ENCODE measurements at regions not wholly inside any gene's neighbourhood (a gene's known extent, or its start where the extent isn't known, plus 50 kb on each side); places are given as distances from the start of the nearest gene placed in this dataset.
"Not testable (repeated sequence)": the region's sequence is repeated elsewhere in the genome, so short reads cannot be mapped to it uniquely, and the experiment has no call there.

DNA sequence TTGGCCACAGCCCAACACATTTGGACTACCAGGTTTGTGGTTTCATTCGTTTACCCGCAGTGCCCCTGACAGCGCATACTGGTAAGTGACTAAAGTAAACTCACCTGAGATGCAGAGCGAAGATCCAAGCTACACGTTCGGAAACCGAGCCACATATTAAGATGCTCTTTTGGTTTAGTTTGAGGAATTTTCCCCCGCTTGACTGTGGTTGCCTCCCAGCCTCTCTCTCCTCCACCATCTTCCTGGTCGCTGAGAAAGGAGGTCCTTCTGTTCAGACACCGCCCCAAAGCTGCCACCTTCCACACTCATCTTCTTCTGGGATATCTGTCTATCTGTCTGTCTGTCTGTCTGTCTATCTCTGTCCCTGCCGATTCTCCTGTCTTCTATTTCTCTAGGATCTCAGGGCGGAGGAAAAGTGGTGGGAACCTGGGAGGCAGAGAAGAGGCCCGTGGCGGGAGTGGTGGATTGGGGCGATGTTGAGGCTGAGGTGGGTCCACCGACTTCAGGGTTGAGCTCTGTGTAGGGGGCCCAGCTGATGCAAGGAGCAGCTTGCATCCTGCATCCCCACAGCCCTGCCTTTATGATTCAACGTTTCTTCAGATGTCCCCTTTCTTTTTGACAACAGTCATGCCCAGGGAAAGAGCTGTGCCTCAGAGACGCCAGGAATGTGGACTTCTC, 196.9 kb upstream of the ZNF184 start:
- no peak for DNase-seq (ENCODE audit: low read depth)

DNA sequence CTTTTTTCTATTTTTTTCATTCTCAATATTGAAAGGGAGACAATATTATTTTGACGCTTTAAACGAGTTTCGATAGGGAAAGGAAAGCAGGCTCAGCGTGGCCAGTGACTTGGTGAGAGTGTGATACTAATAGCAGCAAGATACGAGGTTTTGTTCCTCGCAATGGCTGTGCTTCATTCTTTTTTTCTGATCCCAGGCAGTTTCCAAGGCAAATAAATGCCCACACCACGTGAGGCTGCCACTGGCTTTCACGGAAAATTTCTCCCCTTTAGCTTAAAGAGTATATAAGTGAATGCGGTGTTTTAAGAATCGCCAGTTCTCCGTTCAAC, 196.4 kb upstream of the ZNF184 start:
- DNase-seq (ENCODE audit: low read depth) = no peak

DNA sequence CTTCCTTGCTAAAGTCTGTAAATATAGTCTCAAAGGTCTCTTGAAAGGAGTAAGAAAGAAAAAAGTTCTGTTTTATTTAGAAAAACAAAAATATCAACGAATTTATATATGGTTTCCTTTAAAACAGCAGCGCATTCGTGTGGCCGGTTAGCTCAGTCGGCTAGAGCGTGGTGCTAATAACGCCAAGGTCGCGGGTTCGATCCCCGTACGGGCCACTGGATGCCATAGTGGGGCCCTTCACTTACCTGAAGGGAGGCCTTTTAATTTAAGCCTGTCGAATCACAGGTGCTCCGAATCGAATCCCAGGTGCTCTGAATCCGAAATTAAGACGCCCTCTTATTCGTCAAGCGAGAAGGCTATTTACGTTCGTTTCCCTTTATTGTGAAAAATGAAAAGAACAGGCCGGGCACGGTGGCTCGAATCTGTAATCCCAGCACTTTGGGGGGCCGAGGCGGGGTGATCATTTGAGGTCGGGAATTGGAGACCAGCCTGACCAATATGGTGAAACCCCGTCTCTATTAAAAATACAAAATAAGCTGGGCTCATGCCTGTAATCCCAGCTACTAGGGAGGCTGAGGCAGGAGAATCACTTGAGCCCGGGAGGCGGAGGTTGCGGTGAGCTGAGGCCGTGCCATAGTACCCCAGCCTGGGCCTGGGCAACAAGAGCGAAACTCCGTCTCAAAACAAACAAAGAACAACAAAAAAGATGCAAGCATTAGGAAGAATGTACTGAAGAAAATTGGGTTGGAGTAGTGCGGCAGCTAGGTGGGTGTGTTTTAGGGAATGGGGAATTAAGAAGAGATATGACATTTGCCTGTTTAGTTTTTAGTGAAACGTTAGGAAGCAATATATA, 195.8 kb upstream of the ZNF184 start:
- no peak for DNase-seq (ENCODE audit: low read depth)

DNA sequence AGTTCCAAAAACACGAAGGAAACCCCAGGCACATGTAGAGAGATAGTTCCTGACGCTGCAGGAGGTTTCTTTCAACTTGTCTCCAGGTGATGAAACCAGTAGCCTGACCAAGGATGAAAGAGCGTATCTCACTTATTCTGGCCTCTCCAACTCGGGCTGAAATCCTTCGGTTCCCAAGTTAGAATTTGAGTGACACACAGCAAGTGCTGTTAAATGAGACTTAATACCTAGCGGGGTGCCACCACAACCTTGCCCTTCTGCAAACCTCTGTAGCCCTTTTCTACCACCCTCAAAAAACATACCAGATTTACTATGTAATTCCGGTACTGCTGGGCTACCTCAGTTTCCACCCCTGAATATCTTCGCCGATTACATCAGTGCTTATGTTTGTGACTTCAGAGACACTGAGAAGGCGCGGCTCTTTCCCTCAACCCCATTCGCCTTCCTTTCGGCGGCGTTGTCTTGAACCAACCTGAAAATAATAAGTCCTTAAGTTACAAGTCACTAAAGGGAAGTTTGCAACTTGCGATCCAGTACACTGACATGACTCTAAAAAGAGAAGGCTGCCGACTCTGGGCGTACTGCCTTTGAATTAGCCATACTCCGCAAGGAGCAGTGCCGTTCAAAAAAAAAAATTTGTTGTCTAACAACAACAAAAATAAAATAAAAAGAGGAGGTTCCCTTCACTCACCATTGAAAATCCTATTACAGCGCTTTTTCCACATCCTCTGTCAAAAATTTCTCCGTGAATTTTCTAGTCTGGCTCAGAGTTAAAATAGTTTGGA, 194.9 kb upstream of the ZNF184 start:
- DNase-seq (ENCODE audit: low read depth) = no peak

DNA sequence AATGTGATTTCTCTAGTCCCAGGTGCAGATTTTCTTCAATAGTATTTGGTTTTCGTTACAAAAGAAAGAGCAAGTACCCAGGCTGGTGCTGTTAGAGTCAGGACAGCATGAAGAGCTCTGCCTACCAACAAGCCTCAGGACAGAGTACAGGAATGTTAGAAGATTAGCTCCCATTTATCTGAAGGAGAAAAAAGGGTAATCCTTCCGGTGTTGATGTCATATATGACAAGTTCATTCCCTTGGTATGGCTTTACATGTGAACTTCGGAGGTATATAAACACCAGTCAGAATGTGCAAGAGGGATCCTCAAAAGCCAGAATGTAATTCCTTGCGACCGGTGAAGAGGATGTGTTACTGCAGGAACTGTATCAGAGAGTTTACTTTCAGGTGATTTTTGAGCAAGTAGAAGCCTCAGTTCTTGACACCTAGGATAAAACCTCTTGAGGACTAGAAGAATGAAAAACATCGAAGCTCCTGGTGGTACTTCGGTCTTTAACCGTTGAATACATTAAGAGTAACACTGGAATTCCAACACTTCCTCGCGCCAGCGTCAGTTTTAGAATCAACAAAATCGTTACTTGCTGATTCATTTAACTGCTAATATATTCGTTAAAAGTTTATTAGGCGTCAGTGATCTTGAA, 194.2 kb upstream of the ZNF184 start:
- no peak for DNase-seq (ENCODE audit: low read depth)

DNA sequence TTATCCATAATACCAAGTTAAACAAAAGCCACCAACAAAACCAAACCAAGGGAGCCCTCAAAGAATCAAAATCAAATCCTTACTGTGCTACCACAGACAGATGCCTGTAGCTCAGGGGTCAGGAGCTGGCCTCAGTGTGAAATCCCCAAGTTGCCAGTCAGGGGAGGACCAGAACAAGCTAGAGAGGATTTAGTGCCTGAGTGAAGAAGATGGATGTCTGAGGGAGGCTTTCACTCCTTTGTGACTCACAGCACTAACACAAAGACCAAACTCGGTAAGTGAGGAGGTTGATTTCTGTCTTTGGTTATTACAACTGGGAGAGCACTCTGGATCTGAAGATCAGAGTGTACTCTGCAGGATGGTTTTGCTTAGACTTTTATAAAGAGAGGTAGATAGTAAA, 189.9 kb upstream of the ZNF184 start:
- no peak for DNase-seq (ENCODE audit: low read depth)

DNA sequence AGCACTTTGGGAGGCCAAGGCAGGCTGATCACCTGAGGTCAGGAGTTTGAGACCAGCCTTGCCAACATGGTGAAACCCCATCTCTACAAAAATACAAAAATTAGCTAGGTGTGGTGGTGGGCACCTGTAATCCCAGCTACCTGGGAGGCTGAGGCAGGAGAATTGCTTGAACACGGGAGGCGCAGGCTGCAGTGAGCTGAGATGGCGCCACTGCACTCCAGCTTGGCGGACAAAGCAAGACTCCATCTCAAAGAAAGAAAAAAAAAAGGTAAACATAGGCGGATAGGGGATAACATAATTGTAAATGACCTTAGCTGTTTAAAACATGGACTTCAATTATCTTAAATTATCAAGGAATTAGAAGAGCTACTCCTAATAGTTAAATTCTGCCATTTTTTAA, 189.3 kb upstream of the ZNF184 start:
- DNase-seq (ENCODE audit: low read depth) = not testable (repeated sequence)

DNA sequence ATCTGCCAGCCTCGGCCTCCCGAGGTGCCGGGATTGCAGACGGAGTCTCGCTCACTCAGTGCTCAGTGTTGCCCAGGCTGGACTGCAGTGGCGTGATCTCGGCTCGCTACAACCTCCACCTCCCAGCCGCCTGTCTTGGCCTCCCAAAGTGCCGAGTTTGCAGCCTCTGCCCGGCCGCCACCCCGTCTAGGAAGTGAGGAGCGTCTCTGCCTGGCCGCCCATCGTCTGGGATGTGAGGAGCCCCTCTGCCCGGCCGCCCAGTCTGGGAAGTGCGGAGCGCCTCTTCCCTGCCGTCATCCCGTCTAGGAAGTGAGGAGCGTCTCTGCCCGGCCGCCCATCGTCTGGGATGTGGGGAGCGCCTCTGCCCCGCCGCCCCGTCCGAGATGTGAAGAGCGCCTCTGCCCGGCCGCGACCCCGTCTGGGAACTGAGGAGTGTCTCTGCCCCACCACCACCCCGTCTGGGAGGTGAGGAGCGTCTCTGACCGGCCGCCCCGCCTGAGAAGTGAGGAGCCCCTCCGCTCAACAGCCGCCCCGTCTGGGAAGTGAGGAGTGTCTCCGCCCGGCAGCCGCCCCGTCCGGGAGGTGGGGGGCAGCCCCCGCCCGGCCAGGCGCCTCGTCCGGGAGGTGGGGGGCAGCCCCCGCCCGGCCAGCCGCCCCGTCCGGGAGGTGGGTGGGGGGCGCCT, 180.4 kb upstream of the ZNF184 start:
- not testable (repeated sequence) for DNase-seq (ENCODE audit: low read depth)

DNA sequence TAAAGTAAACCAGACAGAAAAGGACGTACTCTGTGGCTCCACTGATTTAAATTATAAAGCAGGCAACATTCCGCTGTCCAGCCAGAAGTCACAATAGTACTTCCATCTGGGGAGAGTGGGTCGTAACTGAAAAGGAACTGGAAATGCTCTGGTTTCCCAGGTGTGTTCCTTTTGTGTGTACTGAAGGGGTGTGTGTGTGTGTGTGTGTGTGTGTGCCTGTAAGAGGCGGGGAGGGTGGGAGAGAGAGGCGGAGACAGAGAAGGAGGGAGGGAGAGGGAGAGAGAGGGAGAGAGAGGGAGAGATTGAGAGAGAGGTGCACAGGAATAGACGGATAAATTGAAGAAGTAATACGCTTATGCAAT, 178.4 kb upstream of the ZNF184 start:
- no peak for DNase-seq (ENCODE audit: low read depth)

DNA sequence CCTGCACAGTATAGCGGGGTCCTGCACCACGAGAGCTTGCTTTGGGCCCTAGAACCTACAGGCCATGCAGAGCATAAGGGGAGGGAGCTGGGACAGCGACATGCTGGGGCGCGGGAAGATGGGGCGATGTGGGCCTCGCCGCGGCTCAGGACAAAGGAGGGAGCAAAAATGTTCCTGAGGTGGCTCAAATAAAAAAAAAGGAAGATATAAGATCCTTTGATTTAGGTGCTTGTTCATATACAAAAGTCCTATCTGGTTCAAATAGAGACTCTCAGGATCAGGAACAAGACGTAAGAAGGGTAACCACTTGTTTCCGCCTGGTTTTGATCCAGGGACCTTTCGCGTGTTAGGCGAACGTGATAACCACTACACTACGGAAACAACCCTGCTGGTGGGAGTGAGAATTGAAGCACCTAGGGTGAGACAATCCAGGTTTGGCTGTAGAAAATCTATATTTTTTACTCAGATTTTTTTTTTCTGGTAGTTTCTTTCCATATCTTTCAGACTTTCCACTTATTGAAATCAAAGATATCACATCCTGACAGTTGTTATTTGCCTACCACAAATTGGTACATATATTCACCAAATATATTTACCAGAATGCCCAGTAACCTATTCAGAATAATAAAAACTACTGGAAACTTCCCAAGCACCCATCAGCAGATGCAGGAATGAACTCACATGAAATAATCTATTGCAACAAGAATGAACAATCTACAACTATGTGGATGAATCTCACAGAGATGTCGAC, 177.9 kb upstream of the ZNF184 start:
- DNase-seq (ENCODE audit: low read depth) = no peak

DNA sequence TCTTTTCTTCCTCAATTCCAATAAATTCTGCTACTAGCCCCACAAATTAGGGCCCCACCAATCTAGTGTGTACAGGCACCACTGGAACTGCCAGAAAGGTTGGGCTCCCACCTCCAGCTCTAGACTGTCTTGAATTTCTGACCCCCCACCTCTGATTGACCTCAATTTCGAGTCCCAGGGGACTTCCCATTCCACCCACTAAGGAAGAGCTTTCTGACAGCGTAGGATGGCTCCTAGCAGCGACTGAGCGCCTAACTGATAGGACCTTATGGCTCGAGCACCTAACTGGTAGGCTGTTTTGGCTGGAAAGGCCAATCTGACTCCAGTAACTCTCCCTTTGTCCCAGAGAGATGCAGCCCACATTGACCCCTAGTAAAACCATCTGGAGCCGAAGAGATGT, 171.6 kb upstream of the ZNF184 start:
- no peak for DNase-seq (ENCODE audit: low read depth)

DNA sequence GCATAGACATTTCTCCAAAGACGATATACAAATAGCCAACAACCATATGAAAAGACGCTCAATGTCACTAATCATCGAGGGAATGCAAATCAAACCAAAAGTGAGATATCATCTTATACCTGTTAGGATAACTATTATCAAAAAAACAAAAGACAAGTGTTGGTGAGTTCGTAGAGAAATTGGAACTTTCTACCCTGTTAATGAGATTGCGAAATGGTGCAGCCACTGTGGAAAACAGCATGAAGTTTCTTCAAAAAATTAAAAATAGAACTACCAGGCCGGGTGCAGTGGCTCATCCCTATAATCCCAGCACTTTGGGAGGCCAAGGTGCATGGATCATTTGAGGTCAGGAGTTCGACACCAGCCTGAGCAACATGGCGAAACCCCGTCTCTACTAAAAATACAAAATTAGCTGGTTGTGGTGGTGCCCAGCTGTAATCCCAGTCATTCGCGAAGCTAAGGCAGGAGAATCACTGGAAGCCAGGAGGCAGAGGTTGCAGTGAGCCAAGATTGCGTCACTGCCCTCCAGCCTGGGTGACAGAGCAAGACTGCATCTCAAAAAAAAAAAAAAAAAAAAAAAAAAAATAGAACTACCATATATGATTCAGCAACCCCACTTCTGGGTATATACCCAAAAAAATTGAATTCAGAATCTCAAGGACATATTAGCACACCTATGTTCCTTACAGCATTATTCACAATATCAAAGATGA, 170.0 kb upstream of the ZNF184 start:
- no peak for DNase-seq (ENCODE audit: low read depth)

DNA sequence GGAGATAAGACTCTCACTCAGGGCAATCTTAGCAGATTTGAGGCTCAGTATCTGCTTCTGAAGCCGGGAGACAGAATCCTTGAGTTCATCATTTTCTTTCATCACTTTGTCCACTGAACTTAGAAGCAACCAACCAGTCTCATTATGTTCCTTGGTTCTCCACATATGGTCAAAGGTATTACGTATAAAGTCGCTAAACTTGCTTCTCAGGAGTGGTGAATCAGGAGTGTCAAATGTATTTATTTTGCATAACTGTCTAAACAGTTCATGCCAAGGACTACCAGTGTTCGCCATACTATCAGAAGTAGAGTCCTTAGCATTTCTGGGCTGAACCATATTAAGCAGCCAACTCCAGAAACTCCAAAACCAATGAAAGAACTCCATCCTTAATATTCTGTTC, 163.0 kb upstream of the ZNF184 start:
- not testable (repeated sequence) for DNase-seq (ENCODE audit: low read depth)

DNA sequence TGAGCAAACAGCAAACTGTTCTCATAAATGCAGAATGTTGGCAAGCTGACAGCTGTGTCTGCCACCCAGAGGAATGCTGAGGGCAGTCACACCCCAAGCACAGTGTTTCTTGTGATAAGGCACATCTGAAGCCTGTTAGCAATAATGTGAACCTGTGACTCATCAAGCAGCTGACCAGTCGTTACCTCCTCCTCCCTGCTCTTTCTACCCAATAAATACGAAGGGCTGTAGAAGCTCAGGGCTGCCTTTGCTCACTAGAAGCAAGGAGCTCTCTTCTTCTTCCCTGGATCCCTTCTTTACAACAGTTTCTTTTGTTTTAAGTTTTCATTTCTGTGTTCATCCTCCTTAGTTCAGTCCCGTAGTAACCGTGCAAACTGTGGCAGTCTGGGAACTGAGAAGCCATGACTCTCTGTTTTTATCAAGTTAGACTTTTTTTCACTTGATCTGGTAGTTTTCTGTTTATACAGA, 160.3 kb upstream of the ZNF184 start:
- DNase-seq (ENCODE audit: low read depth) = not testable (repeated sequence)

DNA sequence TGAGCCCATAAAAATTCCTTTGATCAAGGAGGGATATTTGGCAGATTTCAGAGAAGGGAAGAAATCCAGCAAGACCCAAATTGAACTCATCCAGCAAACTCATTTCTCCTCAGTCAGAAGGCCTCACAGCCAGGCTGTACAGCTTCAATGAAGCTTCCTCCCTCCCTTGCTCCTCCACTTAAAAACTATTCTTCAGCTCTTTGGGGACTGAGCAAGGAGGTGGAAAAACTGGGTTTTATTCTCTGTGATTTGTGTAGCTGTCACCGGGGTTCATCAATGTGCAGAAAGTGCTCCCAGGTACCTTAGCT, 158.7 kb upstream of the ZNF184 start:
- DNase-seq (ENCODE audit: low read depth) = no peak

DNA sequence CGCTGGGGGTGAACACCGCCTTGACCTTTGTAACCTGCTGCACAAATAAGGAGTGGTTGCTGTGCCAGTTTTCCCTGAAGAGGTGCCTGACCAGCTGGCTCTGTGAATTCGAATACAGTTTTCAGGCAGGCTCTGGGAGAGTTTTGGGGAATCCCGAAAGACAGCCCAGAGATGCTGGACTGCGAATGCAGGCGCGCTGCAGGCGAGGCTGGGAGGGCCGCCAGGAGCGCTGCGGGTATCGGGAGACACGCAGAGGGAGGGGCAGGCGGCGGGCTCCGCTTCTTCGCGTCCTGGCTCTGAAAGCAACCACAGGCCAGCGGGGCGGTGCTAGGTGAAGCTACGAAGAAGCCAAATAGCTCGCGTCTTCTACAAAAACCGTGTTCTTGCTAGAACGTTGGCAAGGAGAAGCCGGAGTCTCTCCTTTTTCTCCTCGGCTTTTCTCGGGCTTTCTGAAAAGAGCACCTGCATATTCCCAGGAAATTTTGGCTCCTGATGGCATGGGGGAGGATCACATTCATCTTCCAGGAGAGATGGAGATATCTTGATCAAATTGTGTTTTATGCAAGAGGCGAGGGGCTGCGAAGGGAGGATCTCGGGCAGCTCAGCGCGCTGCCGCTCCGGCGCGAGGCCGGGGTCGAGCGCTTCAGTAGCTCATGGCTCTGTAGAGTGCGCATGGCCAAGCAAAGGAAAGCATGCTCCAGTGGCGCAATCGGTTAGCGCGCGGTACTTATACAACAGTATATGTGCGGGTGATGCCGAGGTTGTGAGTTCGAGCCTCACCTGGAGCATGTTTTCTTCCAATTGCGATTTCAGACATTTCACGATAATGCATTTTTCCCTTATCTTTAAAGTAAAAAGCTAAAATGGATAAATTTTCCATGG, 158.1 kb upstream of the ZNF184 start:
- no peak for DNase-seq (ENCODE audit: low read depth)

DNA sequence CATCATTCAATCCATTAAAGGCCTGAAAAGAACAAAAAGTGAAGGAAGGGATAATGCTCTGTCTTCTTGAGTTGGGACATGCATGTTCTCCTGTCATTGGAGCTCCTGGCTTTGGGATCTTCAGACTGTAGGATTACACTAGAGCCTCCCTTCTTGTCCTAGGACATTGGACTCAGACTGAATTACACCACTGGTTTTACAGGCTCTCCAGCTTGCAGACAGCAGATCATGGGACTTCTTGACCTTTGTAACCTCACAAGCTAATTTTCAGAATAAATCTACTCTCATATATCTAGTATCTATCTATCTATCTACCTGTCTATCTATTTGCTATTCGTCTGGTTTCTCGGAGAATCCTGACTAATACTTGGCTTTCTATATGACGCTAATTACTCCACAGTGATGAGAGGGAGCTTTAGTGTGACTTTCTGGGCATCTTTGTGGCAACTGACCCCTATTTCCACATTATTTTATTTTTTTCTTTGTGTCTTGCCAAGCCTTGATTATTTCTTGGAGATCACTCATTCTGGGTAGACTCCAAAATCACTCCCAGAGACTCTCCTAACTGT, 151.9 kb upstream of the ZNF184 start:
- no peak for DNase-seq (ENCODE audit: low read depth)

DNA sequence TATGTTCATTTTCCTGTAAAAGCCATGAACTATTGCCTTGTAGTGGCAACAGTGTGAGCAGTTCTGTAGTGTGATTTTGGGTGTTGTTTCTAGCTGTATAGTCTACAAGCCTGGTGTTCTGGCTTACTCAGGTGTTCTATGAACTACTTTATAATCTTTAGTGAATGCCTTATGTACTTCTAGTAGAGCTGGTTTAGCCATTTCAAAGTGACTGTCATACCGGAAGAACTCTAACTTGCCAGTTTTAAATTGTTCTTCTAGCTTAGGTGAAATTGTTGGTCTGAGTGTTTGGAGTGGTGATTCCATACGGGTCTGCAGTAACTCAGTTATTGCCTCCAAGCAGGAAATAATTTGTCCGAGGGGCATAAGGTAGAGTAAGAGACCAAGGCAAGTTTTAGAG, 150.2 kb upstream of the ZNF184 start:
- DNase-seq (ENCODE audit: low read depth) = no peak

DNA sequence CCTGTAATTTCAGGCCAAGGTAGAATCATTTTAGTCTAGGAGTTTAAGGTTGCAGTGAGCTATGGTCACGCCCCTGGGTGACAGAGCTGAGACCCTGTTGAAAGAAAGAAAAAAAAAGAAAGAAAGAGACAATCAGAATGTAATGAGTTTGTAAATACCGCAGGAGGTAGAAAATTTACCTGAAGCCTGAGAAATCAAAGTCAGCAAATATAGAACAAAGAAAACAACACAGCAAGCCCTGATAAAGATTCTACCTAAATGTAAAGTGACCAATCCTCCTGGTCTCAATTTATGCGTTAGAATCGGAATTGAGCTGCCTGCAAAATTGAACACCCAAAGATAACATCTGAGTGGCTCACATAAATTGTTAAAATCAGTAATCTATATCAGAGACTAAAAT, 146.5 kb upstream of the ZNF184 start:
- no peak for DNase-seq (ENCODE audit: low read depth)

All from stimulated activated CD8-positive, alpha-beta memory T cell treated with anti-CD3 and anti-CD28 coated beads, Interleukin-12 subunit alpha, Interleukin-12 subunit beta, amount 100 ng/mL, for 1 hour (primary cell).